ENCODE measurements at regions not wholly inside any gene's neighbourhood (a gene's known extent, or its start where the extent isn't known, plus 50 kb on each side); places are given as distances from the start of the nearest gene placed in this dataset.

- no peak for TF ChIP-seq CTCF (IDR thresholded peaks at IDR 0.05)
- no peak for DNase-seq (ENCODE audit: low spot score)
Measured at GRCh38 chr22:49297871-49298721, 529.6 kb downstream of the BRD1 start.

GRCh38 chr22:49297286-49297870 lies 530.3 kb downstream of the BRD1 start:
- ATAC-seq (ENCODE audit: low FRiP score) (no peak), DNase-seq (ENCODE audit: low spot score) (no peak)
- TF ChIP-seq CTCF (IDR thresholded peaks at IDR 0.05): no peak

More at GRCh38 chr22:49297871-49298721, 529.6 kb downstream of the BRD1 start:
- ATAC-seq (ENCODE audit: low FRiP score): no peak

- no peak for DNase-seq (ENCODE audit: low spot score)
- no peak for ATAC-seq (ENCODE audit: low FRiP score)
- TF ChIP-seq CTCF (IDR thresholded peaks at IDR 0.05): no peak
Measured at GRCh38 chr22:49296561-49296960, 531.1 kb downstream of the BRD1 start.

- TF ChIP-seq CTCF (IDR thresholded peaks at IDR 0.05): no peak
- no peak for DNase-seq (ENCODE audit: low spot score)
Measured at GRCh38 chr22:49295851-49296560, 531.7 kb downstream of the BRD1 start.

GRCh38 chr22:49295465-49295743 lies 532.3 kb downstream of the BRD1 start:
- DNase-seq (ENCODE audit: low spot score): no peak

More at GRCh38 chr22:49295851-49296560, 531.7 kb downstream of the BRD1 start:
- no peak for ATAC-seq (ENCODE audit: low FRiP score)

More at GRCh38 chr22:49295465-49295743, 532.3 kb downstream of the BRD1 start:
- no peak for ATAC-seq (ENCODE audit: low FRiP score)
- TF ChIP-seq CTCF (IDR thresholded peaks at IDR 0.05): no peak

All from omental fat pad (tissue), 3 donors.